ENCODE measurements at regions not wholly inside any gene's neighbourhood (a gene's known extent, or its start where the extent isn't known, plus 50 kb on each side); places are given as distances from the start of the nearest gene placed in this dataset.

DNA sequence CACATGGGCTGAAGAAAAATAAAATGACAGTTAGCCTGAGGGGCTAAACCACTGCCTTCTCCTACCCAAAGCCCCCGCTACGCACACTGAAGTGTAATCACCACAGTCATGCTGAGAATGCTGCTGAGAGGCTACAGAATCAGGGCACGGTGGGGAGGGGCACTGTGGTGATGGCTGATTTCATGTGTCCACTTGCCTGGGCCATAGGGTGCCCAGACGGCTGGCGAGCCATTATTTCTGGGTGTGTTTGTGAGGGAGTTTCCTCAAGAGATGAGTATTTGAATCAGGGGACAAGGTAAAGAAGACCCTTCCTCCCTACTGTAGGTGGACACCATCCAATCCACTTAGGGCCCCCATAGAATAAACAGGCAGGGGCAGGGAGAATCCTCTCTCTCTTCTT lies 1313.2 kb downstream of the TBC1D22A start:
- TF ChIP-seq EZH2 (IDR thresholded peaks at IDR 0.05) (no peak), FOXP2 (optimal IDR thresholded peaks at IDR 0.05; ENCODE audit: control extremely low read depth, extremely low read length, insufficient read depth) (no peak), POLR2AphosphoS5 (IDR thresholded peaks at IDR 0.05; ENCODE audit: borderline replicate concordance, low read depth, low read length) (no peak)
